Activated CD8-positive, alpha-beta memory T cell treated with anti-CD3 and anti-CD28 coated beads for 48 hours (primary cell): ENCODE measurements at regions not wholly inside any gene's neighbourhood (a gene's known extent, or its start where the extent isn't known, plus 50 kb on each side); places are given as distances from the start of the nearest gene placed in this dataset.

Experiments
- DNase-seq, 3 experiments: peaks; one replicate each; pipeline ENCODE4 v3.0.0-alpha.2; 2020; ENCODE audit warnings: low read depth in 2 of 3, low spot score in 2 of 3

- no peak for DNase-seq
Observed at GRCh38 chr10:78742730-78743615, 325.8 kb upstream of the ZMIZ1 start.

- DNase-seq: no peak
Observed at GRCh38 chr10:78744056-78744455, 324.7 kb upstream of the ZMIZ1 start.

GRCh38 chr10:78744491-78745090, 324.2 kb upstream of the ZMIZ1 start:
- DNase-seq: no peak

GRCh38 chr10:78745441-78745840, 323.3 kb upstream of the ZMIZ1 start:
- DNase-seq: no peak

- no peak for DNase-seq
Observed at GRCh38 chr10:78746155-78746763, 322.5 kb upstream of the ZMIZ1 start.

- no peak for DNase-seq
Observed at GRCh38 chr10:78747401-78748234, 321.1 kb upstream of the ZMIZ1 start.

- DNase-seq: no peak
Observed at GRCh38 chr10:78748235-78748533, 320.6 kb upstream of the ZMIZ1 start.

GRCh38 chr10:78749200-78749599, 319.6 kb upstream of the ZMIZ1 start:
- DNase-seq: no peak

- DNase-seq: no peak
Observed at GRCh38 chr10:78749898-78750297, 318.9 kb upstream of the ZMIZ1 start.

- no peak for DNase-seq
Observed at GRCh38 chr10:78750418-78750817, 318.3 kb upstream of the ZMIZ1 start.

- no peak for DNase-seq
Observed at GRCh38 chr10:78751716-78752115, 317.1 kb upstream of the ZMIZ1 start.

GRCh38 chr10:78752221-78752620, 316.5 kb upstream of the ZMIZ1 start:
- no peak for DNase-seq

GRCh38 chr10:78752708-78753107, 316.1 kb upstream of the ZMIZ1 start:
- no peak for DNase-seq

GRCh38 chr10:78754269-78755062, 314.3 kb upstream of the ZMIZ1 start:
- DNase-seq: no peak

- DNase-seq: no peak
Observed at GRCh38 chr10:78755063-78755701, 313.6 kb upstream of the ZMIZ1 start.

GRCh38 chr10:78755877-78756455, 312.8 kb upstream of the ZMIZ1 start:
- DNase-seq: no peak

- no peak for DNase-seq
Observed at GRCh38 chr10:78756604-78757343, 312.0 kb upstream of the ZMIZ1 start.

- DNase-seq: no peak
Observed at GRCh38 chr10:78757344-78757925, 311.3 kb upstream of the ZMIZ1 start.

GRCh38 chr10:78758176-78758575, 310.6 kb upstream of the ZMIZ1 start:
- DNase-seq: no peak
